ENCODE measurements at regions not wholly inside any gene's neighbourhood (a gene's known extent, or its start where the extent isn't known, plus 50 kb on each side); places are given as distances from the start of the nearest gene placed in this dataset.
A peak's percentile ranks its signal among the peaks of the same experiment; 100 is the strongest.

- Histone ChIP-seq H3K27ac (ENCODE audit: low read depth in 1 of 2, low read length in 2 of 2) (no peak overlapping the region), H3K4me1 (ENCODE audit: insufficient read depth, low read length) (no peaks in the 10 kb centered on the region), H3K4me3 (ENCODE audit: low read length) (no peak overlapping the region), H3K27me3 (ENCODE audit: control insufficient read depth in 1 of 2, insufficient read depth in 2 of 2, low read length in 2 of 2) (no peaks in the 10 kb centered on the region), H3K36me3 (ENCODE audit: insufficient read depth, low read length) (no peaks in the 10 kb centered on the region), H3K9me3 (ENCODE audit: control insufficient read depth in 1 of 2, insufficient read depth in 1 of 2, low read length in 2 of 2) (no peaks in the 10 kb centered on the region)
- ATAC-seq (ENCODE audit: poor library complexity) (no peak), DNase-seq (no peak)
- CTCF ChIA-PET: no interaction called here
- Mint-ChIP-seq H3K36me3 (ENCODE audit: low read depth) (no peaks in the 10 kb centered on the region), H3K27me3 (no peaks in the 10 kb centered on the region), H3K27ac (no peak overlapping the region), H3K4me3 (no peak overlapping the region), H3K4me1 (ENCODE audit: low read depth) (no peaks in the 10 kb centered on the region), H3K9me3 (no peaks in the 10 kb centered on the region)
- intact Hi-C loops (cut with DNase I, micrococcal nuclease): loop anchor here in 1 of 2 experiments (10.0 kb wide), 1 partner anchor 727 kb away; no protein-coding TSS in a partner anchor
- no peak for TF ChIP-seq CTCF (IDR thresholded peaks at IDR 0.05)
- POLR2A ChIA-PET: no interaction called here
Observed at GRCh38 chr13:78247362-78247761, 328.7 kb upstream of the EDNRB start.

- Mint-ChIP-seq H3K4me1 (ENCODE audit: low read depth) (no peaks in the 10 kb centered on the region), H3K36me3 (ENCODE audit: low read depth) (no peaks in the 10 kb centered on the region), H3K4me3 (no peak overlapping the region), H3K27me3 (peaks cover 2% of the 10 kb centered on the region), H3K9me3 (no peaks in the 10 kb centered on the region), H3K27ac (no peak overlapping the region)
- Histone ChIP-seq H3K9me3 (ENCODE audit: control insufficient read depth in 1 of 2, insufficient read depth in 1 of 2, low read length in 2 of 2) (no peaks in the 10 kb centered on the region), H3K4me3 (ENCODE audit: low read length) (no peak overlapping the region), H3K4me1 (ENCODE audit: insufficient read depth, low read length) (no peaks in the 10 kb centered on the region), H3K27me3 (ENCODE audit: control insufficient read depth in 1 of 2, insufficient read depth in 2 of 2, low read length in 2 of 2) (no peaks in the 10 kb centered on the region), H3K36me3 (ENCODE audit: insufficient read depth, low read length) (no peaks in the 10 kb centered on the region), H3K27ac (ENCODE audit: low read depth in 1 of 2, low read length in 2 of 2) (no peak overlapping the region)
- ATAC-seq (ENCODE audit: poor library complexity) (no peak), DNase-seq (peak in 2 of 14 experiments; percentile 7 to 12)
- intact Hi-C loops (cut with DNase I, micrococcal nuclease): loop anchor here (5.0 to 10.0 kb wide), 2 partner anchors 733 to 736 kb away; no protein-coding TSS in a partner anchor
- TF ChIP-seq CTCF (IDR thresholded peaks at IDR 0.05): no peak
- CTCF ChIA-PET: no interaction called here
- POLR2A ChIA-PET: no interaction called here
Observed at GRCh38 chr13:78241278-78241919, 322.8 kb upstream of the EDNRB start.

- no peaks in the 10 kb centered on the region for H3K27me3 ChIP-seq (ENCODE audit: control insufficient read depth in 1 of 2, insufficient read depth in 2 of 2, low read length in 2 of 2)
- no peaks in the 10 kb centered on the region for H3K9me3 ChIP-seq (ENCODE audit: control insufficient read depth in 1 of 2, insufficient read depth in 1 of 2, low read length in 2 of 2)
- no peaks in the 10 kb centered on the region for H3K4me1 ChIP-seq (ENCODE audit: insufficient read depth, low read length)
- H3K4me3 ChIP-seq (ENCODE audit: low read length): no peak overlapping the region
- H3K36me3 ChIP-seq (ENCODE audit: insufficient read depth, low read length): no peaks in the 10 kb centered on the region
- Mint-ChIP-seq H3K9me3 (no peaks in the 10 kb centered on the region), H3K27me3 (peaks cover 4% of the 10 kb centered on the region), H3K4me1 (ENCODE audit: low read depth) (no peaks in the 10 kb centered on the region), H3K27ac (no peak overlapping the region), H3K4me3 (no peak overlapping the region), H3K36me3 (ENCODE audit: low read depth) (no peaks in the 10 kb centered on the region)
- no peak for ATAC-seq (ENCODE audit: poor library complexity)
- intact Hi-C loops (cut with DNase I, micrococcal nuclease): loop anchor here (5.0 to 10.0 kb wide), 2 partner anchors 735 to 738 kb away; no protein-coding TSS in a partner anchor
- TF ChIP-seq CTCF (IDR thresholded peaks at IDR 0.05): no peak
- ChIA-PET POLR2A (no interaction called here), CTCF (no interaction called here)
- DNase-seq: no peak
- no peak overlapping the region for H3K27ac ChIP-seq (ENCODE audit: low read depth in 1 of 2, low read length in 2 of 2)
Observed at GRCh38 chr13:78239714-78240113, 321.1 kb upstream of the EDNRB start.

Measured in CD4-positive, alpha-beta T cell (primary cell).